HEK293T (cell line): ENCODE measurements at regions not wholly inside any gene's neighbourhood (a gene's known extent, or its start where the extent isn't known, plus 50 kb on each side); places are given as distances from the start of the nearest gene placed in this dataset.

ENCODE experiments used
- BHLHE40 ChIP-seq: fragments of 450-650 bp; IDR thresholded peaks from 2 replicates; pipeline ENCODE4 v1.6.1; 2016; ENCODE audit warnings: mild to moderate bottlenecking, moderate library complexity, borderline replicate concordance
- FOXA1 ChIP-seq: fragments of 450-650 bp; IDR thresholded peaks from 2 replicates; pipeline ENCODE4 v1.6.1; 2016; ENCODE audit warnings: mild to moderate bottlenecking
- FOXK2 ChIP-seq: fragments of 450-650 bp; IDR thresholded peaks from 2 replicates; pipeline ENCODE4 v1.6.1; 2016; ENCODE audit warnings: mild to moderate bottlenecking
- TARDBP ChIP-seq: fragments of 450-650 bp; IDR thresholded peaks from 2 replicates; pipeline ENCODE4 v1.6.1; 2016

- TF ChIP-seq FOXK2 (no peak), BHLHE40 (no peak), TARDBP (no peak), FOXA1 (no peak)
These were observed 192.5 kb upstream of the RORB start for GRCh38 chr9:74304598-74304997.
